Stimulated activated CD4-positive, alpha-beta T cell treated with anti-CD3 and anti-CD28 coated beads, Interleukin-12 subunit alpha, Interleukin-12 subunit beta, amount 100 ng/mL, for 24 hours (primary cell): ENCODE measurements at regions not wholly inside any gene's neighbourhood (a gene's known extent, or its start where the extent isn't known, plus 50 kb on each side); places are given as distances from the start of the nearest gene placed in this dataset.
"Not testable (repeated sequence)": the region's sequence is repeated elsewhere in the genome, so short reads cannot be mapped to it uniquely, and the experiment has no call there.

Experiments used
- DNase-seq, 2 experiments: peaks; one replicate each; pipeline ENCODE4 v3.0.0-alpha.2; 2020; ENCODE audit warnings: low read depth in 2 of 2

DNA sequence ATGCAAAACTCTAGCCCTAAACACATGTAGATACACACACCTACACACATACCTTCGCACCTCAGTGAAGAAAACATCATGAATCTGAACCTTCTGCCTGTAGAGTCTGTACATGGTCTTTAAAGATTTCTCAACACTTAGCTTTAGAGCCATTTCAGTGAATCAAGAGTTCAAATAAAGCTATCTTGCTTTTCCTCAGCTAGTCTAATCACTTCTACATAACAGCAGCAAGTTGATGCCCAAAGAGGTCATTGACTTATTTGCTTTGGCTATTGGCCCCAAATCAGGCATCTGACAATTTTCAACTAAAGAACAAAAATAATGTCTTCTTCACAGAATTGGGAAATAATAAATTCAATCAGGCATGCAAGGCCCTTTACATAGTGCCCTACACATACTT lies 127.9 kb upstream of the SGCD start:
- DNase-seq: no peak

DNA sequence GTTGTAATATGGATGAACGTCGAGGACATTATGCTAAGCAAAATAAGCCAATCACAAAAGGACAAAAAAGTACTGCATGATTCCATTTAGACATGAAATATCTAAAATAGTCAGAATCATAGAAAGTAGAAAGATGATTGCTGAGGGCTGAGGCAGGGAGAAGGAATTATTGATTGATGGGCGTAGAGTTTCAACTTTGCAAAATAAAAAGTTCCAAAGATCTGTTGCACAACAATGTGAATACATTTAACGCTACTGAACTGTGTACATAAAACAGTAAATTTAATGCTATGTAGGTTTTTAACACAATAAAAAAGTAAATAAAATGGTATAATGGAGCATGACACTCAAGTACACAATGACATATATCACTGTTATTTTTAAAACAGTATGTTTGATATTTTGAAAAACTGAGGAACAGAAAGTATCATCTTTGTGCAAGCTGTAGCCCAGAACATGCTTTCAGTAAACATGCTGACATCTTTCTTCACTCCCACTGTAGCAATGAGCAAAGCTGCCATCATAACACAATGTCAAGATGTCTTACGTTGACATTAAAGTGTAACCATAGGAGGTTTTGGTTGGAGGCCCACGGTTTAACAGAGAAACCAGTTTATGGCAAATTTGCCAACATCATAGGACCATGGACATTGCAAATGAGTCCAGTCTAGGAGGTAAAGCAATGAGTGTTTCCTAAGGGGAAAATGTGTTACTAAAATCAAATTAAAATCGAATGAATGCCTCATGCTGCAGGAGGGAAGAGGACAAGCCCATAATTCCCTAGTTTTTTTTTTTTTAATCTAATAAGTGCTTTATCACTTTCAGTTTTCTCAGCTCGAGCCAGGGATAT lies 125.8 kb upstream of the SGCD start:
- no peak for DNase-seq

DNA sequence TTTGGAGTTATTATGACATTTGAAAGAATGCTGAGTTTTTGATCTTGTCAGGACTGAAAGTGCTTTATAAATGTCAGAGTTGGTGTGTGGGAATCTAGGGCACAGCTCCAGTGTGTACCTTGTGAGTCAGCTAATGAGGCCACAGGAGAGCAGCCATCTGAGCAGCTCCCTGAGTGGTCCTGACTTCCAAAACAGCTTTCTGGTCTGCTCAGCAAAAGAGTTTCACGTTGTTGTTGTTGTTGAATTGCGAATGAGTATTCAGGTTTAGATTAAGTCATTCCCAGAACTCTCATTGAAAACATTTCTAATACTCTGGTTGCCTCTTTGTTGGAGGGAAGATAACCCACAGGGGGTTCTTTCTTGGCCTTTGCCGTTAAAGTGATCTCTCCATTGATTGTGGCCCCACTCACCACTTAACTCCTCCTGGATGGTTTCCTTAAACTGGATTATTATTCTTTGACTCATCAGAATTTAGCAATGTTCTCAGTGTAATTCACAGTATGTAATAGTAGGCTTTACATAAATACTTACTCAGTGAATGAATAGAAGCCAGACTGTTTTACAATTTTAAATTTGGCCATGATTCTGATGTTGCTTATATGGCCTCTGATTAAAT lies 125.1 kb upstream of the SGCD start:
- no peak for DNase-seq

DNA sequence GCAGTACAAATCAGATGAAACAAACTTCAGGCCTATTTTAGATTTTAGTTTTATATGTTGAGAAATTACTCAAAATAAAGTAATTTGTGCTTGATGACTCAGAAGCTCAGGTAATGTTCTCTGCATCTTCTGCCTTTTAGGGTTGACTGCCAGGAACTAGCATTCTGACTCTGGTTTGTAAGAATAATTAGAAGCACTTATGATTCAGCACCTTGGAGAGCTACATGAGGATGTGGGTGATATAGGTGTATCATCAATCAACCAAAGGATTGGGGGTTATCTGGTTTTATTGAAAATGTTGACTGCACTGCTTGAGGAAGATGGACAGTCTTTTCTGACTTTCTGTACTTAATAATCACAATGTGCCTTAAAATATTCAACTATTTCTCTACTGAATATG lies 118.7 kb upstream of the SGCD start:
- no peak for DNase-seq

DNA sequence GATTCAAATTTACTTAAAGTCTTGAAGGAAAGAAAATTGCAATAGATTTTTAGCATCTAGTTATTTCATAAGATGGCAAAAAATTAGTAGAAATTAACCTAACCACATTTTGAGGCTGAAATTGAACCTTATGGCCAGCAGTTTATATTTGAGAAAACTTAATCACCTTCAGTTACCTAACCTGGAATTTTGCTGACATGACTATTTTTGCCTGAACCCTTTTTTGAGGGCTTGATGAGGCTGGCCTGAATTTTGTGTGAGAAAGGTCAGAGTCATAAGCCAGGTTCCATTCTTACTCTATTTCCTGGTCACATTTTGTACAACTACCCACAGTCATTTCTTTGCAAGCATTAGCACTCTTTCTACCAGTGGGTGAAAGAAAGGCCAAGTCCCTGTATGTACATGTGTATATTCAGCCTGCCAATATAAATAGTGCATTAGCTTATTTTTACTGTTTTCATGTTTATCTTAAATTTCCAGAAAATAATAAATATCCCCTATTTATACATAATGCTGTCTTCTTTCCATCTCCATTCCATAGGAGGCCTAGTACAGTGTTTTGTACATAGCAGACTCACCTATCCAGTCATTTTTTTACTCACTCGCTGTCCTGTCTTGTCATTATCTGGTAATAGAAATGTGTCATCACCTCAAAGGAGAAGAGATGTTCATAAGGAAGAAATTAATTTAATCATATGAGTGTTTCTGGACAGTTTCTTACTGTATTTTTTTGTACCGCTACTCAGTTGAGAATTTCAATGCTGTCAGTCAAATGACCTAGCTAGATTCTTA lies 108.4 kb upstream of the SGCD start:
- DNase-seq: no peak

DNA sequence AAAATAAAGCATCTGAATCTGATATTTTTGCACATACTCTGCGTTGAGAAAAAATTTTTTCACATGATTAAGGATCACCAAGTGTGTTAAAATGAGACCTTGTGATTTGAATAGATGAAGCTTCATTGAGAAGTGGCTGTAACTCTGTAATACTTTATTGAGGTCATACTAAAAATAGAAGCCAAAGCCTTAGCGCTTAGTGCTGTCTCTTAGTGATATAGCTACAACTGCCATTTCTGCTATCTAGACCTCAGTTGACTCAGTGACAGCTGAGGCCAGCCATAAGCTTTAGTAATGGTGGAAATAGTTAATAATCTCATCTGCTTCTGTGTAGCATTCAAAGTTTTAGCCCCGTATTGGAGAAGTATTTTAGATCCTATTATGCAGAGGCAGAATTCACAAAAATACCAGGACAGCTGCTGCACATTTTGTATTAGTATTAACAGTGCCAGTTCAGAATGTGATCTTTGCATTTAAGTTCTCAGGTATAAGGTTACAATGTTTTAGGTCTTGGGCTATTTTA lies 107.4 kb upstream of the SGCD start:
- DNase-seq: no peak

DNA sequence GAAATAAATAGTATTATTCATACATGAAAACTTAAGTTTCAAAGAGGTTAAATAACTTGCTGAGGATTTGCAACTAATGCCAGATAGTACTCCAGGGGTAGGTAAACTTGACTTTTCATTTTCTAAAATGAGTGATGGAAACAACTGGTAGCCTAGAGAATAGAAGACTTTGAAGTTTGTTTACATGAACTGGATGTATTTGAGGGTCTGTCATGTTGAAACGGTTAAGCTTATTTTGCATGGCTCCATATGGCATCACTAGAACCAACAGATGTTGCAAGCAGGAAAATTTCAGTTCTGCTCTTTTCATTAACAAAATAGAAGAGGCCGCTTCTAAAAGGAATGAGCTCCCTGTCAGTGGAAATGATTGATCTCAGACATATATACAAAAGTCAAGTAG lies 105.1 kb upstream of the SGCD start:
- DNase-seq: no peak

DNA sequence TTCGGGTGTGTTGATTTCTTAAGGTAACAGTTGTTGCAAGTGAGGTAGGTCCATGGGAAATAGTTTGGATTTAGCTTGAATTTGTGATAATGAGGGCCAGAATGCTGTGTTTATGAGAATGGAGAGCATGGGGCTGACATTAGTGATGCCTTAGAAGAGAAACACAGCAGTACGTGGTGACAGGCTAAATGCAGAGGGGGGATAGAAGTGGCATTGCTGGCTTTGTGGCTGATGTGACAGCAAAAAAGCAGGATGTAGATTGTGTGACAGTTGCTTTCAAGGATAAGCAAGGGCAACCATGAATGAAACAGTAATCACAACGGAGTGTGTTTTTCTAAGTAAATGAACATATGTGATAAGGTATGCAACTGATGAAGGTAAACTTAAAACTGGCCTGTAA lies 103.4 kb upstream of the SGCD start:
- no peak for DNase-seq

DNA sequence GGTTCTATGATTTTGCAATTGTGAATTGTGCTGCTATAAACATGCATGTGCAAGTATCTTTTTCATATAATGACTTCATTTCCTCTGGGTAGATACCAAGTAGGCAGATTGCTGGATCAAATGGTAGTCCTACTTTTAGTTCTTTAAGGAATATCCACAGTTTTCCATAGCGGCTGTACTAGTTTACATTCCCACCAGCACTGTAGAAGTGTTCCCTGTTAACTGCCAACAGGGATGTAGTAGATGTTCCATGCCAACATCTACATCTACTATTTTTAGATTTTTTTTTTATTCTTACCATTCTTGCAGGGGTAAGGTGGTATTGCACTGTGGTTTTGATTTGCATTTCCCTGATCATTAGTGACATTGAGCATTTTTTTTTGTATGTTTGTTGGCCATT lies 100.5 kb upstream of the SGCD start:
- not testable (repeated sequence) for DNase-seq

DNA sequence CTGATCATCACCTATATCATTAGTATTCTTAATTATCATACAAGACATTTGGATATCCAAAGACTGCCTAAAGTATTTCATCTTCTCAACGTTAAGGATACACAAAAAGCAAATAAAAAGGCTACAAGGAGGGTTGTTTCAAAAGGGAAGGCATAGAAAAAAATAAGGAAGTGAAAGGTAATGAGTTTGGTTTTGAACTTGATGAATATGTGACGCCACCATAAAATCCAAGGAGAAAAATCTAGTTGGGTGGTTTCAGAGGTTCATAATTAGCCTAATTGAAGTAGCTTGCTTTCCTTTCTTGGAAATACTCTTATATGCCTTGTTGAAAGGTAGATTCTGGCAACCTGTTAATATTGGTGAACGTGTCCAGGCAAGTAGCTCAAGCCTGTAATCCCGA lies 96.1 kb upstream of the SGCD start:
- DNase-seq: no peak

DNA sequence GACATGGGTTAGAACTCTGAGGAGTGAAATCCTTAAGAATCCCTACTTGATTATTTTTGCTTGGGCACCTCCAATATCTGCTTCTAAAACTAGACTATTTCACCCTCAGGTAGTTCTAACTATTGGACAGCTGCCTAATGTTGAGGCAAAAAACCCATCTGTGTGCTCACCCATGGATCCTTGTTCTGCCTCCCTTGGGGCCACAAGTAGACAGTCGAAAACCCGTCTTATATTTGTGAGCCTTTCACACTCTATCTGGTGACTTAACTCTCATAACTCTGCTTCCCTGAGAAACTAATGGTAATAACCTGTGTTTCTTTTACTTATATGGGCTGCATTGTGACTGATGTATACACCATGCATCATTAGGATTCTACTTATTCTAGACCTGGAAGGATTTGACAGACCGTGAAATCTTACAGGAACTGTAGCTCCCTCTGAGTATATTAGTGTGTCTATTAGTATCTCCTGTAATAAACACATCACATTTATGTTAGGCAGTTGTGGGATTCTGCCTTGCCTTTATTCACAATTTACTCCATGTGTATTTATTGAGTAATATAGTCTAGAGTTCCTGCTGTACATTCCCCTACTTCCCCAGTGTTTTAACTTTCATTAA lies 94.6 kb upstream of the SGCD start:
- no peak for DNase-seq

DNA sequence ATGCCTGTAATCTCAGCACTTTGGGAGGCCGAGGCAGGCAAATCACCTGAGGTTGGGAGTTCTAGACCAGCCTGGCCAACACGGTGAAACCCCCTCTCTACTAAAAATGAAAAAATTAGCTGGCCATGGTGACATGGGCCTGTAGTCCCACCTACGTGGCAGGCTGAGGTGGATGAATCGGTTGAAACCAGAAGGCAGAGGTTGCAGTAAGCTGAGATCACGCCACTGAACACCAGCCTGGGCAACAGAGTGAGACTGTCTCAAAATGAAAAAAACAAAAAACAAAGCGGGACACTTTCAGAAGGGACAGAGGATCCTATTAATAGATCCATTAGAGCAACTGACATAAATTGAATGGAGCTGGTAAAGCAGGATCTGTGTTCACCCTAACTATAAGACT lies 89.6 kb upstream of the SGCD start:
- DNase-seq: no peak

DNA sequence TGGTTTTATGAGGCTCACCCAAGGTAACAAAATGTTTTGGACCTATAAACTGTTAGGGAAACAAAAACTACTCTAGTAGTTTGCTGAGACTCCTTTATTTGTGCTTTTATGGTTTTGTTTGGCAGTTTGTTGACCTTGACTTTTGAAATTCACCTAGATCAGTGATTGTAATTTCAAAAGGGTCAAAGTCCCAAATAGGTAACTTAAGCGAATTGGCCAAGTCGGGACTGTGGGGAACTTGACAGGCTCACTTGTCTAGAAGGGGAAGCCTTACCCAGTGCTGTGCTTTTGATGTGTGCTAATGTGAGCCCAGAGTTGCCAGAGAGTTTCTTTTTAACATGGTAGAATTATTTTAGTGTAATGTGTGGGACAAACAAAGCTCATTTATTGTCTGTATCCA lies 87.2 kb upstream of the SGCD start:
- no peak for DNase-seq

DNA sequence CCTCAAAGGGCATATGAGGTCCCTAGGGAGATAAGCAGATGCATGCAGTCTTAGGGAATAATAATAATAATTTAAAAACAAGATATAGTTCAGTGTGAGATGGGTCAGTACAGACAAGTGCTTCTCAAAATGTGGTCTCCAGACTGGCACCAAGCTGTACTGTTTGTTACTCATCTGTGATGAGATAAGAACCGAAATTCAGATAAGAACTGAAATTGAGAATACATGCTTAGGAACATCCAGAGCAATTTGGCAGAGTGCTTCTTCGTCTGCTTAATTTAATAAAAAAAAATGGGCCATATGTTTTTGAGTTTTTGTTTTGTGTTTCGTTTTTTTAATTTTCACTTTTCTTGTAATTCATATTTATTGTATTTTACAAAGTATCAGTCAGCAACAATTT lies 86.5 kb upstream of the SGCD start:
- no peak for DNase-seq

DNA sequence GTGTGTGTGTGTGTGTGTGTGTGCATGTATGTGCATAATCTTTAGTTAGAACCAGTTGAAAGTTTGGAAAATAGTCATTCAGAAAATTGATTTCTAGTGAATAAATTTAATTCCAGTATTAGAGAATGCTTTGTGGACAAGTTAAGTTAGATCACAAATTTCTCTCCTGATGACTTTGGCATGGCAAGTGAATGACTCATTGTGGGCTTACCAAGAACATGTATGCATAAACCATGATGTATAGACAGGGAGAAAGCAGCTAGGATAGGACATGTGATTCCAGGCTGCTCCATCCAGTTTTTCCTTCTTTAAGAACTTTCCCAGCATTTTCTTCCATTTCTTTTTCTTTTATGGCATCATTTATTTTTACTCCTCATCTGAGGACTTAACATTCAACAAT lies 85.7 kb upstream of the SGCD start:
- DNase-seq: no peak

DNA sequence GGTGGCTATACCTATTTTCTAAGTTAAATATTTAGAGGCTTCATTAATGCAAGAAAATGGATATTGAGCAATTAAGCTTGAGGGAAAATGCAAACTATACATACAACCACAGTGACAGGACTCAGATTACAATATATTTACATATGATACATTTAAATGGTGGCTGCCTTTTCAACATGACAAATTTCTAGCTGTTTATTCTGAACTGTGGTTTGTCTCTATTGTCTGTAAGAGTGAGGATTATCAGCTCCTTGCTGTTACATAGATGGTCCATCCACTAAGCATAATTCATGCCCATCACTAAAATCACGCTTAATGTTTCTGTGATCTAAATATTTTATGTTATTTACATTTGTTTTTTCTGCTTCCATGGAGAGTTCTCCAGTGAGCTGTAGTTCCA lies 81.1 kb upstream of the SGCD start:
- DNase-seq: no peak

DNA sequence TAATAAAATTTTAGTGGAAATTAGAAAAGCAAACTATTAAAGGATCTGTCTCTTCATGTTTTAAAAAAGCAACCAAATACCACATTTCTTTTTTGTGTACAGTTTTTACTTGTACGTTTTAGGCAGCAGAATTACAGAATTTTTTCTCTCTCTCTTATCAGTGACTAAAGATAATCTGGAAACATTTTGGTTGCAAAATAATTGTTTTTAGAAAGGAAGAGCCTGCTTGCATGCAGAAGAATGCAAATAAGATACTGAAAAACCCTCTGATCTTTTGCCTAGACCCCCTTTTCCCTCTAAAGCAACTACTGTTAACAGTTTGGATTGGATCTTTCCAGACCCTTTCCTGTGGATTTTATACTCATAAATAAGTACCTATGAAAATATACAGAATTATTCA lies 75.9 kb upstream of the SGCD start:
- no peak for DNase-seq

DNA sequence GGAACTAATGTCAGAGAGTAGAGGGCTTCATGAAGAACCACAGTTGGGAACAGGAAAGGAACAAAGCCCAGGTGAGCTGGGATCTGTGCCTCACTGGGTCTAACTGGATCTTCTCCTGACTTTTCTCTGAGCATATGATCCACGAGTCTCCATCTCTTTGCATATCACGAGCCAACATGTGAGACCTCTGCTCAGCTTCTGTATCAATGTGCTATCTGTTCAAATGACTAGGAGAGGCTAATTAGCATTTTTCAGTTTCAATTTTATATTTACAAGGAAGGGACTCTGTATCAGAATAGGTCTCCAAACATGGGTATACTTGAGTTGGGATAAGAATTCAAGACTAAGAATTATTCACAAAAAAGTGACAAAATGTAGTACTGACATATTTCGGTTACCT lies 73.8 kb upstream of the SGCD start:
- no peak for DNase-seq

DNA sequence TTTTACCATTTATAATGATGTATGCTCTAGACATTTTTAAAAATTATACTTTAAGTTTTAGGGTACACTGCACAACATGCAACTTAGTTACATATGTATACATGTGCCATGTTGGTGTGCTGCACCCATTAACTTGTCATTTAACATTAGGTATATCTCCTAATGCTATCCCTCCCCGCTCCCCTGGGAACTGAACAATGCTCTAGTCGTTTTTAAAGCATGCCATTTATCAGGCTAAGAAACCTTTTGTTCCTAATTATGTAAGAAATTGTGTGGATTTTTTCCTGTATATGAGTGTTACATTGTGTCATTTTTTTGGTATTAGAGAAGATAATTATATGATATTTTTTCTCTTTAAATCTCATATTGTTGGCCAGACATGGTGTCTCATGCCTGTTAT lies 72.8 kb upstream of the SGCD start:
- no peak for DNase-seq

DNA sequence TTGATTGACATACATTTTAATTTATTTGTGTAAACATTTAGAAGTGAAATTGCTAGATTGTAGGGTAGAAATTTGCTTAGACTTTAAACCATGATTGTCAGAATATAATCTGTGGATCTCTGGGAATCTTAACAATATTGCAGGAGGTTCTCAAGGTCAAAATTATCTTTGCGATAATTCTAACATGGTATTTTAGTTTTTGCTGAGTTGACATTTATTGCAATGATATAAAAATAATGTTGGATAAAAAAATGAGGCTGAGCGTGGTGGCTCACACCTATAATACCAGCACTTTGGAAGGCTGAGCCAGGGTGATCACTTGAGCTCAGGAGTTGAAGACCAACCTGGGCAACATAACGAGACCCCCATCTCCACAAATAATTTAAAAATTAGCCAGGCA lies 70.3 kb upstream of the SGCD start:
- DNase-seq: no peak

DNA sequence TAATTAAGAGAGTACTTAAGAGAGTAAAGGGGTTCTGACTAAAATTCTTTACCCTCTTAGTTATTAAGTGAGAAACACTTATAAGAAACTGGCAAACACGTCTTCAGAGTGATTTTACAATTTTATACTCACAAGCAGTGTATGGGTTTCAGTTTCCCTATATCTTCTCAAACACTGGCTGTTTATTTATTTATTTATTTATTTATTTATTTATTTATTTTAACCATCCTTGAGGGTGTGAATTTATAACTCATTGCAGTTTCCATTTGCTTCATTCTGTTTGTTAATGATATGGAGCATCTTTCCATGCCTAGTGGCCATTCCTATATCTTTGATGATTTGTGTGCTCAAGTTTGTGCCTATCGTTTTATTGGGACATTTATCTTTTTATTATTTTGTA lies 68.0 kb upstream of the SGCD start:
- no peak for DNase-seq

DNA sequence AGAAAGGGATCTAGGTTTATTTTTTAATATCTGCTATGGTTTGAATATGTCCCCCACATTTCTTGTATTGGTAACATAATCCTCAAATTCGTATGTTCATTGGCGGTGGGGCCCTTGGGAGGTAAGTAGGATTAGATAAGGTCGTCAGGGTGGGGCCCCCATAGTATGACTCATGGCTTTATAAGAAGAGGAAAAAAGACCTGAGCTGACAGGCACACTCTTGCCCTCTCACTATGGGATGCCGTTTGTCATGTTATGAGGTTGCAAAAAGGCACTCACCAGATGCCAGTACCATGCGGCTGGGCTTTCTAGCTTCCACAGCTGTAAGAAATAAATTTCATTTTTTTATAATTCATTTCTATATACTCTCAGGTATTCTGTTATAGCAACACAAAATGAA lies 67.3 kb upstream of the SGCD start:
- DNase-seq: no peak
